ENCODE measurements at regions not wholly inside any gene's neighbourhood (a gene's known extent, or its start where the extent isn't known, plus 50 kb on each side); places are given as distances from the start of the nearest gene placed in this dataset.

DNA sequence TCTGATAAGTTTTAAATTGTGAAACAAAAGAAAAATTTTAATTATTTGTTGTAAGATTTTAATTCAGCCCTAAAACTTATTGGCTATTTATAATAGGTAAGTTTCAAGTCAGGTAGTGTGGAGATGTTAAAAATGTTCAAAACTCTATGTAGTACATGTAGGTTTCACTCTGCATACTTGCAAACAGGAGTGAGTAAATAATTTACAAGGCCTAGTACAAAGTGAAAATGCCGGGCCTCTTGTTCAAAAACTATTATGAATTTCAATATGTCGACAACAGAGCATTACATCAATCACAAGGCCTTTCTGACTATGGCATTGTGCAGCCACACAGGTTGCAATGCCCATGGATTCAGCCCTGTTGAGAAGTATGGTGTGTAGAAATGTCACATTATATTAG is 80.9 kb upstream of the GRIK2 start:
- DNase-seq: no peak

DNA sequence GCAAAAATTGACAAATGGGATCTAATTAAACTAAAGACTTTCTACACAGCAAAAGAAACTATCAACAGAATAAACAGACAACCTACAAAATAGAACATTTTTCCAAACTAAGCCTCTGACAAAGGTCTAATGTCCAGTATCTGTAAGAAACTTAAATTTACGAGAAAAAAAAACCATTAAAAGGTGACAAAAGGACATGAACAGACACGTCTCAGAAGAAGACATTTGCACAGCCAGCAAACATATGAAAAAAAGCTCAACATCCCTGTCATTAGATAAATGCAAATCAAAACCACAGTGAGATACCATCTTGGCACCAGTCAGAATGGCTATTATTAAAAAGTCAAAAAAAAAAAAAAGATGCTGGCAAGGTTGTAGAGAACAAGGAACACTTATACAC is 70.6 kb upstream of the GRIK2 start:
- DNase-seq: peak; percentile 97

DNA sequence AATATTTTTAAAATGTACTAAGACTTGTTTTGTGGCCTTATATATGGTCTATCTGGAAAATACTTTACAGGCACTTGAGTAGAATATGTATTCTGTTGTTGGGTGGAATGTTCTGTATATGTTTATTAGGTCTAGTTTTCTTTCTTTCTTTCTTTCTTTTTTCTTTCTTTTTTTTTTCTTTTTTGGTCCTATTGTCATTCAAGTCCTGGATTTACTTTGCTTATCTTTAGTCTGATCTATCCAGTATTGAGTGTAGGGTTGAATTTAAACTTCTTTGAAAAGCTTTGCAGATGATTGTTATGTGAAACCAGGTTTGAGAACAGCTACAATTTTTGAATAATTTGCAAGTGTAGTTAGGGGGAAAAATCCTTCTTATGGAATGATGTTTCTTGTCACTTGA is 67.1 kb upstream of the GRIK2 start:
- DNase-seq: no peak

DNA sequence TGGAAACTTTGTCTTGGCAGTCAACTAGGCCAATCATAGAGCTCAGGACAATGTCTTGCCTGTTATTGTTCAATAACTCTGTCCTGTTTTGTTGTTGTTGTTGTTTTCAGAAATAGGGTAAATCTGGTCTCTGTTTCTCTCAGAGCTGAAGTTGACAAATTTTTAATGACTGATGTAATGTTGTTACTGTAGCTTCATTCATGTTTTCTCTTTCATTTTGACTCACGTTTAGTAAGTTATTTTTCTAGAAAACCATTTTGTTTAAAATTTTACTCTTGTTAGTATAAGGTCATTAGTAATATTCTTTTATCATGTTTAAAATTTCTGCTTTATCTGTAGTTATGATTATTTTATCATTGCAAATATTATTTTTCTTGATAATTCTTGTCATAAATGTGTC is 51.6 kb upstream of the GRIK2 start:
- DNase-seq: no peak
